HepG2 (cell line): ENCODE measurements at regions not wholly inside any gene's neighbourhood (a gene's known extent, or its start where the extent isn't known, plus 50 kb on each side); places are given as distances from the start of the nearest gene placed in this dataset.

Experiments used
- ATAC-seq: fragments of 200-7000 bp; cut with Tn5 transposase; 3 replicates; pipeline ENCODE4 v1.9.1; 2020; ENCODE audit warnings: mild to moderate bottlenecking, moderate library complexity
- BruUV-seq: library from RNA; stranded (reverse); fragments of 400-500 nt; replicated peaks from 2 replicates; lab custom pipeline; 2021; lab: Mats Ljungman, UMichigan
- CTCF ChIA-PET: fragments of 300-600 bp; formaldehyde crosslinking; extraction: SDS; loops from one replicate; lab custom pipeline; 2021; ENCODE audit warnings: low total read pairs, inconsistent platforms, low intra/inter-chr PET ratio; lab: Yijun Ruan, JAX
- POLR2A ChIA-PET: fragments of 350-600 bp; sonication (Branson Sonifier 250); formaldehyde crosslinking; loops from one replicate; lab custom pipeline; 2020; ENCODE audit warnings: antibody characterized with exemption, inconsistent platforms; lab: Yijun Ruan, JAX
- DNase-seq: peaks from one replicate; pipeline ENCODE4 v3.0.0-alpha.2; 2015; ENCODE audit warnings: low spot score
- FAIRE-seq: peaks from 3 replicates; lab custom pipeline; 2011; peaks lifted over from hg19 to GRCh38; lab: Jason Lieb, UNC
- H2AFZ ChIP-seq: one replicate; pipeline ENCODE4 v1.6.1; 2011; ENCODE audit warnings: low read length, inconsistent platforms
- H3K27ac ChIP-seq: fragments of 300-600 bp; 3 replicates; pipeline ENCODE4 v1.8.0; 2011; ENCODE audit warnings: mixed run types, mild to moderate bottlenecking, mixed read lengths, low read length, inconsistent platforms; ENCODE audit not compliant: insufficient read depth; ENCODE audit errors: extremely low read length
- H3K27me3 ChIP-seq, 2 experiments: fragments of 200-600 bp in 1 of 2; 2 replicates in 1 of 2; 3 replicates in 1 of 2; pipeline versions ENCODE4 v1.6.0 to v1.8.0; 2011; ENCODE audit warnings: low read length in 2 of 2, mild to moderate bottlenecking in 2 of 2, moderate library complexity in 2 of 2, inconsistent platforms in 1 of 2; ENCODE audit not compliant: insufficient read depth in 2 of 2, control insufficient read depth in 1 of 2
- H3K36me3 ChIP-seq, 2 experiments: fragments of 200-600 bp in 1 of 2; replicated peaks in 1 of 2; 2 replicates in 1 of 2; 3 replicates in 1 of 2; pipeline versions ENCODE4 v1.5.1 to v1.8.0; 2011; ENCODE audit warnings: low read length in 2 of 2, inconsistent platforms in 1 of 2; ENCODE audit not compliant: insufficient read depth in 2 of 2, control insufficient read depth in 1 of 2
- H3K4me1 ChIP-seq: 2 replicates; pipeline ENCODE4 v1.5.1; 2012; ENCODE audit warnings: low read length, inconsistent platforms; ENCODE audit not compliant: insufficient read depth
- H3K4me2 ChIP-seq: 2 replicates; pipeline ENCODE4 v1.6.0; 2011; ENCODE audit warnings: low read depth, low read length, inconsistent platforms
- H3K4me3 ChIP-seq, 3 experiments: fragments of 200-600 bp in 1 of 3; sonication (generic), shearing (Covaris generic) in 1 of 3; replicated peaks in 1 of 3; 2 replicates each; pipeline ENCODE4 v1.5.1; 2011 to 2016; ENCODE audit warnings: low read length in 3 of 3, inconsistent platforms in 2 of 3, low read depth in 2 of 3, mild to moderate bottlenecking in 2 of 3, control low read depth in 1 of 3, mixed read lengths in 1 of 3; ENCODE audit not compliant: insufficient read depth in 1 of 3
- H3K79me2 ChIP-seq: one replicate; pipeline ENCODE4 v1.6.1; 2011; ENCODE audit warnings: low read length, inconsistent platforms; ENCODE audit not compliant: insufficient read depth
- H3K9ac ChIP-seq: 2 replicates; pipeline ENCODE4 v1.6.0; 2011; ENCODE audit warnings: mild to moderate bottlenecking, low read depth, low read length, inconsistent platforms; ENCODE audit not compliant: insufficient read depth
- H3K9me3 ChIP-seq: 2 replicates; pipeline ENCODE4 v1.5.1; 2012; ENCODE audit warnings: mild to moderate bottlenecking, low read length
- H4K20me1 ChIP-seq: 2 replicates; pipeline ENCODE4 v1.6.0; 2011; ENCODE audit warnings: inconsistent platforms, mild to moderate bottlenecking, low read length, moderate library complexity; ENCODE audit not compliant: insufficient read depth
- EHMT2 ChIP-seq: fragments of 200-600 bp; sonication (generic); IDR thresholded peaks from 2 replicates; pipeline ENCODE4 v1.7.0; 2017; ENCODE audit warnings: antibody characterized with exemption, low read depth, low read length, borderline replicate concordance
- FOXA3 ChIP-seq: IDR thresholded peaks from 2 replicates; pipeline ENCODE4 v1.6.1; 2016; ENCODE audit warnings: missing genetic modification reagents, missing compliant biosample characterization
- GATA4 ChIP-seq: sonication (generic); IDR thresholded peaks from 2 replicates; pipeline ENCODE4 v1.6.1; 2016; ENCODE audit warnings: antibody characterized with exemption, low read depth, borderline replicate concordance
- HOXA9 ChIP-seq: sonication (generic); formaldehyde crosslinking; IDR thresholded peaks from 2 replicates; pipeline ENCODE4 v1.8.1; 2022; ENCODE audit warnings: missing genetic modification reagents, mild to moderate bottlenecking, moderate library complexity, borderline replicate concordance
- MAZ ChIP-seq, 2 experiments: sonication (generic) in 1 of 2; formaldehyde crosslinking in 1 of 2; IDR thresholded peaks; 2 replicates each; pipeline versions ENCODE4 v1.5.0 to v1.6.1; 2012 to 2020; ENCODE audit warnings: low read depth in 2 of 2, mild to moderate bottlenecking in 2 of 2, borderline replicate concordance in 1 of 2, improper control_type of control experiment in 1 of 2, low read length in 1 of 2, missing genetic modification reagents in 1 of 2, moderate library complexity in 1 of 2
- PLRG1 ChIP-seq: fragments of 450-650 bp; conservative IDR thresholded peaks from 2 replicates; pipeline ENCODE4 v1.6.1; 2016
- RXRB ChIP-seq: IDR thresholded peaks from 2 replicates; pipeline ENCODE4 v1.6.1; 2016; ENCODE audit warnings: borderline replicate concordance, missing genetic modification reagents, missing compliant biosample characterization
- ZC3H13 ChIP-seq: sonication (generic); formaldehyde crosslinking; IDR thresholded peaks from 2 replicates; pipeline ENCODE4 v1.8.1; 2023; ENCODE audit warnings: mild to moderate bottlenecking, missing genetic modification reagents, moderate library complexity
- ZNF260 ChIP-seq: sonication (generic); formaldehyde crosslinking; IDR thresholded peaks from 2 replicates; pipeline ENCODE4 v1.4.0; 2020; ENCODE audit warnings: missing genetic modification reagents, low read depth, mild to moderate bottlenecking, borderline replicate concordance
- WGBS: methylation state at CpG from one replicate; pipeline ENCODE4 v1.1.6; 2017; ENCODE audit warnings: low lambda C conversion rate; 5-methylcytosine and 5-hydroxymethylcytosine counted together
- in situ Hi-C: cut with HindIII; loops from 2 replicates; pipeline ENCODE4 v1.10.0; 2017; ENCODE audit warnings: low pct_unique_long_range_greater_than_20kb; ENCODE audit not compliant: extremely low pct_ligation_motif_present
- intact Hi-C: fragments of 100-400 bp; cut with micrococcal nuclease; formaldehyde crosslinking; loops from one replicate; pipeline ENCODE4 v1.10.0; 2022; ENCODE audit not compliant: unreplicated experiment
- TF ChIP-seq, protein P1 (sequence below): IDR thresholded peaks from 2 replicates; pipeline ENCODE4 v1.6.1; 2016; ENCODE audit warnings: low read depth, missing genetic modification reagents, missing compliant biosample characterization
- TF ChIP-seq, protein P2 (sequence below): sonication (generic); formaldehyde crosslinking; IDR thresholded peaks from 2 replicates; pipeline ENCODE4 v1.5.1; 2020; ENCODE audit warnings: mild to moderate bottlenecking, missing genetic modification reagents, borderline replicate concordance

DNA sequence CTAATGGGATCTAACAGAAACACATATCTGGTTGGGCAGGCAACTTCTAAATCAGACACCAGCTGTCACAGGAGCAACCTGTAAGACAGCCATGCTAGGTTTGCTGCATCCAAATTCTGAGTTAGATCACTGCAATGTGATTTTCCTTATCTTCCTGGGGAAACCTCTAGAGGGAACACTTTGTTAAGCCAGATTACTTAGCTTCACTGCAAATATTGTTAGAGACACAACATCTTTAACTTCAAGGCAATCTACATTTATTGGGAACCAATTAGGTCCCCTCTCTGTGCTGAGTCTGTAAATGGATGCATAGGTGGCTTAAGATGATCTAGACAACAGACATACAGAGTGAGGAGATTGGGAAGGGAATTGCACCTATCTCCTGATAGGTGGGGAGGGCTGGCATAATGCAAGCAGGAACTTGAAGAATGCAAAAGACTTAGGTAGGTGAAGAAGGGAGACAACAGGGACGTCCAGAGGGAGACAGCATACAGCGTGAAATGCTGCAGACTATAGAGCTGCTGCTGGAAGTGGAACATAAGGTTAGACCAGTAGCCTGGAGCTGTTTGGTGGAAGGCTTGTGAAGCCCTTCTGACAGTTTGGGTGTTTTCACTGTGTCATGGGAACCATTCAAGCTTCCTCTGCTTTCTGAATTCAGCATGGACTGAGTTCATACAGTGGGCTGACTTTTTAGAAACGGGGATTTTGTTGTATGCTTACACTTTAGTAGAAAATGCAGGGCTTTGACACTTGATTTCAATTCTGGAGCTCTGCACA is 109.8 kb upstream of the ELMO1 start (continued):
- TF ChIP-seq, protein P1, sequence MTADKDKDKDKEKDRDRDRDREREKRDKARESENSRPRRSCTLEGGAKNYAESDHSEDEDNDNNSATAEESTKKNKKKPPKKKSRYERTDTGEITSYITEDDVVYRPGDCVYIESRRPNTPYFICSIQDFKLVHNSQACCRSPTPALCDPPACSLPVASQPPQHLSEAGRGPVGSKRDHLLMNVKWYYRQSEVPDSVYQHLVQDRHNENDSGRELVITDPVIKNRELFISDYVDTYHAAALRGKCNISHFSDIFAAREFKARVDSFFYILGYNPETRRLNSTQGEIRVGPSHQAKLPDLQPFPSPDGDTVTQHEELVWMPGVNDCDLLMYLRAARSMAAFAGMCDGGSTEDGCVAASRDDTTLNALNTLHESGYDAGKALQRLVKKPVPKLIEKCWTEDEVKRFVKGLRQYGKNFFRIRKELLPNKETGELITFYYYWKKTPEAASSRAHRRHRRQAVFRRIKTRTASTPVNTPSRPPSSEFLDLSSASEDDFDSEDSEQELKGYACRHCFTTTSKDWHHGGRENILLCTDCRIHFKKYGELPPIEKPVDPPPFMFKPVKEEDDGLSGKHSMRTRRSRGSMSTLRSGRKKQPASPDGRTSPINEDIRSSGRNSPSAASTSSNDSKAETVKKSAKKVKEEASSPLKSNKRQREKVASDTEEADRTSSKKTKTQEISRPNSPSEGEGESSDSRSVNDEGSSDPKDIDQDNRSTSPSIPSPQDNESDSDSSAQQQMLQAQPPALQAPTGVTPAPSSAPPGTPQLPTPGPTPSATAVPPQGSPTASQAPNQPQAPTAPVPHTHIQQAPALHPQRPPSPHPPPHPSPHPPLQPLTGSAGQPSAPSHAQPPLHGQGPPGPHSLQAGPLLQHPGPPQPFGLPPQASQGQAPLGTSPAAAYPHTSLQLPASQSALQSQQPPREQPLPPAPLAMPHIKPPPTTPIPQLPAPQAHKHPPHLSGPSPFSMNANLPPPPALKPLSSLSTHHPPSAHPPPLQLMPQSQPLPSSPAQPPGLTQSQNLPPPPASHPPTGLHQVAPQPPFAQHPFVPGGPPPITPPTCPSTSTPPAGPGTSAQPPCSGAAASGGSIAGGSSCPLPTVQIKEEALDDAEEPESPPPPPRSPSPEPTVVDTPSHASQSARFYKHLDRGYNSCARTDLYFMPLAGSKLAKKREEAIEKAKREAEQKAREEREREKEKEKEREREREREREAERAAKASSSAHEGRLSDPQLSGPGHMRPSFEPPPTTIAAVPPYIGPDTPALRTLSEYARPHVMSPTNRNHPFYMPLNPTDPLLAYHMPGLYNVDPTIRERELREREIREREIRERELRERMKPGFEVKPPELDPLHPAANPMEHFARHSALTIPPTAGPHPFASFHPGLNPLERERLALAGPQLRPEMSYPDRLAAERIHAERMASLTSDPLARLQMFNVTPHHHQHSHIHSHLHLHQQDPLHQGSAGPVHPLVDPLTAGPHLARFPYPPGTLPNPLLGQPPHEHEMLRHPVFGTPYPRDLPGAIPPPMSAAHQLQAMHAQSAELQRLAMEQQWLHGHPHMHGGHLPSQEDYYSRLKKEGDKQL (CRISPR knock-in tag), result no peak
- no peak for TF ChIP-seq HOXA9 (CRISPR knock-in tag)
- no peak for TF ChIP-seq ZC3H13
- no peak for TF ChIP-seq FOXA3 (CRISPR knock-in tag)
- TF ChIP-seq, protein P2, sequence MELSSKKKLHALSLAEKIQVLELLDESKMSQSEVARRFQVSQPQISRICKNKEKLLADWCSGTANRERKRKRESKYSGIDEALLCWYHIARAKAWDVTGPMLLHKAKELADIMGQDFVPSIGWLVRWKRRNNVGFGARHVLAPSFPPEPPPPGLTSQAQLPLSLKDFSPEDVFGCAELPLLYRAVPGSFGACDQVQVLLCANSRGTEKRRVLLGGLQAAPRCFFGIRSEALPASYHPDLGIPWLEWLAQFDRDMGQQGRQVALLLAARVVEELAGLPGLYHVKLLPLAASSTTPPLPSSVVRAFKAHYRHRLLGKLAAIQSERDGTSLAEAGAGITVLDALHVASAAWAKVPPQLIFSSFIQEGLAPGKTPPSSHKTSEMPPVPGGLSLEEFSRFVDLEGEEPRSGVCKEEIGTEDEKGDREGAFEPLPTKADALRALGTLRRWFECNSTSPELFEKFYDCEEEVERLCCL, result no peak

DNA sequence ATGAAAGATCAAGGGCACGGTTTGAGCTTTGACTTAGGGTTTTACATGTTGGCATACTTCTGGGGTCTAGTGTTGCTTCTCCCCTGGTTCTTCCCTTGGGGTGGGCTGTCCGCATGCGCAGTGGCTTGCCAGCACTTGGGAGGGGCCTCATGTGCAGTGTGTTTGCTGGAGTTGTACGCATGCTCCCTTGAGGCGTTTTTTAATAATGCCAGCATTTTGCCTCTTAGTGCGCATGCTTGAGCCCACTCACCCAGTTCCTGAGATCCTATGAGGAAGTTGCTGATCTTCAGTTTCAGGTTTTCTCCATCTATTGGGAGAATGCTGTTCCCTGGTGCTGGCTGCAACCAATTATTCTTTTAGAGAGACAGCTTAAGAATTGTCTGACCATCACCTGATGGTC is 113.4 kb upstream of the GPR141 start:
- Histone ChIP-seq H3K27ac (no peak overlapping the region), H3K36me3 (no peaks in the 10 kb centered on the region), H3K79me2 (no peaks in the 10 kb centered on the region), H2AFZ (no peak overlapping the region), H3K4me2 (no peak overlapping the region), H3K27me3 (no peaks in the 10 kb centered on the region), H3K9me3 (no peaks in the 10 kb centered on the region), H3K4me3 (no peak overlapping the region), H3K4me1 (no peaks in the 10 kb centered on the region), H3K9ac (no peak overlapping the region), H4K20me1 (no peaks in the 10 kb centered on the region)
- in situ Hi-C loops (no loop called here), intact Hi-C loops (no loop called here)
- DNase-seq, result no peak
- WGBS, result 45% methylated on average over 4 of the region's 6 CpGs
- POLR2A ChIA-PET, result no interaction called here
- no TSS peak for BruUV-seq
- CTCF ChIA-PET, result no interaction called here
- no peak for FAIRE-seq
- no peak for TF ChIP-seq GATA4
- no peak for TF ChIP-seq EHMT2
- TF ChIP-seq RXRB (CRISPR knock-in tag), result no peak
- TF ChIP-seq ZNF260 (CRISPR knock-in tag), result no peak
- TF ChIP-seq MAZ (IDR thresholded peaks at IDR 0.05; ENCODE audit: borderline replicate concordance, low read depth, low read length), result no peak
- TF ChIP-seq MAZ (CRISPR knock-in tag; IDR thresholded peaks at IDR 0.05; ENCODE audit: low read depth), result no peak
- no peak for TF ChIP-seq PLRG1
- ATAC-seq, result no peak
